SK-N-MC (cell line): ENCODE measurements at regions not wholly inside any gene's neighbourhood (a gene's known extent, or its start where the extent isn't known, plus 50 kb on each side); places are given as distances from the start of the nearest gene placed in this dataset.
"Not testable (repeated sequence)": the region's sequence is repeated elsewhere in the genome, so short reads cannot be mapped to it uniquely, and the experiment has no call there.

ENCODE experiments used
- DNase-seq: peaks from one replicate; pipeline ENCODE4 v3.0.0-alpha.2; 2011; ENCODE audit warnings: low read depth, low spot score
- H3K27ac ChIP-seq: fragments of 200-600 bp; sonication (generic); 2 replicates; pipeline ENCODE4 v1.5.1; 2016; ENCODE audit warnings: mixed run types
- H3K36me3 ChIP-seq: fragments of 200-600 bp; sonication (generic); 2 replicates; pipeline ENCODE4 v1.6.1; 2017; ENCODE audit warnings: antibody characterized with exemption, low read length, mixed read lengths; ENCODE audit not compliant: insufficient read depth
- H3K4me3 ChIP-seq: fragments of 200-600 bp; sonication (generic); 2 replicates; pipeline ENCODE4 v1.5.1; 2016
- H3K9ac ChIP-seq: fragments of 200-600 bp; sonication (generic); 2 replicates; pipeline ENCODE4 v1.8.0; 2017; ENCODE audit warnings: mixed run types, mixed read lengths; ENCODE audit not compliant: insufficient read length
- H3K9me3 ChIP-seq: fragments of 200-600 bp; sonication (generic); 2 replicates; pipeline ENCODE4 v1.6.1; 2017; ENCODE audit warnings: low read depth, mild to moderate bottlenecking, antibody characterized with exemption, low read length, moderate library complexity, mixed read lengths
- EZH2 ChIP-seq: fragments of 200-600 bp; sonication (generic); IDR thresholded peaks from one replicate; pipeline ENCODE4 v1.6.1; 2017; ENCODE audit warnings: antibody characterized with exemption
- FOXP2 ChIP-seq: optimal IDR thresholded peaks from 2 replicates; pipeline ENCODE3; 2011; ENCODE audit warnings: mild to moderate bottlenecking, moderate library complexity; ENCODE audit not compliant: insufficient read depth; ENCODE audit errors: extremely low read length, control extremely low read depth
- POLR2AphosphoS5 ChIP-seq: IDR thresholded peaks from 2 replicates; pipeline ENCODE4 v1.6.1; 2012; ENCODE audit warnings: mild to moderate bottlenecking, low read depth, low read length, borderline replicate concordance

DNA sequence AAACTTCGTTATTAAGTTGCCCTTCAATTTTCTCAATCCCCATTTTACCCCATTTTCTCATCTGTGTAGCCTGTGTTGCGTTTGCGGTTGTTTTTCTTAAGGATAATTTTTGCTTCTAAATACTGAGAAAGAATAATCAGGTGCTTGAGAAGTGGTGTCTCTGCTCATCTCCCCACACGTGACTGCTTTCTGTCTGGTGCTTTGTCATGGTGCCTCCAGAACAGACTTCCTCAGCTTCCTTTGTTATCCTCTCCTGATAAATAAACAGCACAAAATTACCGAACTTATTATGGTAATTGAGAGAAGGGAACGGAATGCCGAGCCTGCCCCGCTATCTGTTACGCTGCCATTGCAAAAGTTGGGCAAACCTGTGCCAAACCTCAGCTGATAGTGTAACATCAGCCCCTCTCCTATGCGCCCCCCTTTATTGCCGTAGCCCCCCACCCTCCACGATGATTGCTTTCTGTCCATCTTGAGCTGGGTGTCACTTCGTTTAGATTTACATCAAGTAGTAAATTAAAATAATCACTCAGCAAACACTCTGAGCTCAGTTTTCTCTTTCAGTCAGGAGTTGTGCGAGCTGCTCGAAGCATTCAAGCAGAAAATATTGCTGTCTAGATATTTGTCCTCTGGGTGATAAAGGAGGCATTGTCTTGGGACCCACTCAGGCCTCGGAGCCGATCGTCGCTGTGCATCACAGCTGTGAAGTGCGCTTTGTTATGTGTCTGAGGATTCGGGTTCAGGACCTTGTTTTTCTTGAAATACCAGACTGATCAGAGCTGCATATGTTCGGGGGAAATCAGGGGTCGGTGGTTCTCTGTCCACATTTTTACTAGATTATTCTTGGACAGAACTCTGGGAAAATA lies 1008.5 kb upstream of the FANCL start:
- no peak overlapping the region for H3K27ac ChIP-seq
- TF ChIP-seq EZH2: no peak
- TF ChIP-seq POLR2AphosphoS5: no peak
- no peak for TF ChIP-seq FOXP2
- H3K9ac ChIP-seq: no peak overlapping the region
- no peaks in the 10 kb centered on the region for H3K36me3 ChIP-seq
- DNase-seq: no peak
- no peak overlapping the region for H3K4me3 ChIP-seq
- H3K9me3 ChIP-seq: no peaks in the 10 kb centered on the region

DNA sequence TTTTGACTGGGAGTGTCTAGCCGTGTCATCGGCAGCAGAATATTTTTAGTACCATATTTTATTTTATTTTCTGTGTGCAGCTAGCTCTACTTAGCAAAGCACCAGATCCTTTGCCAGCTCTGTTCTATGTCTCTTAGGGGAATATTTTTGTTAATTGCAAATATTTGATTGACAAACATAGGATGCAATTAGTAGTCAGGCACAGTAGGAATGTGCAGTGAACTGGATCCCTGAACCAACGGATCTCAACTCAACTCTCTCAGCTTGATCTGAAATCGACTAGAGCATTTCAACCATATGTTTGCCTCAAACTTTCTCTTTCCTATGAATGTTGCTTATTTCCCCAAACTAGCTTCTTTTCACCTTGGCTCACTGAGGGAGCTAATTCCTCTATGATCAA lies 998.0 kb upstream of the FANCL start:
- no peak overlapping the region for H3K27ac ChIP-seq
- no peak for DNase-seq
- TF ChIP-seq FOXP2 (no peak), POLR2AphosphoS5 (no peak), EZH2 (no peak)
- no peaks in the 10 kb centered on the region for H3K9me3 ChIP-seq
- no peaks in the 10 kb centered on the region for H3K36me3 ChIP-seq
- no peak overlapping the region for H3K4me3 ChIP-seq
- no peak overlapping the region for H3K9ac ChIP-seq

DNA sequence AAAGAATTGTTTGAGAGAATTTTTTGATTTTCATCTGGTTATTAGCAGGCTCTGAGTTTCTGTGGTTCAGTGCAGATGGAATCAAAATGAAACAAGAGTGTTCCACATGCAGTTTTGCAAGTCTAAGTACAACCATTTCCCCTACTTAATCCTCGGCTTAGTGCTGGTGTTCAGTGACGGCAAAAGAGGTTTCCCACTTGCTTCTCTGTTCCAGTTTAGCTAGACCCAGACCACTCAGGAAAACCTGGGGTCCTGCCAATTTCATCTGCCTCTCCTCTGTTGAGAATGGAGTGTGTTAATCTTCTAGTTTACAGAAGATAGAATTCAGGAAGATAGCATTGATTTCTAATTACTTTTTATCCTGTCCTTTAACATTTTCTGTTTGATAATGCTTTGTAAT lies 996.2 kb upstream of the FANCL start:
- Histone ChIP-seq H3K9ac (no peak overlapping the region), H3K27ac (no peak overlapping the region), H3K9me3 (no peaks in the 10 kb centered on the region), H3K4me3 (no peak overlapping the region), H3K36me3 (no peaks in the 10 kb centered on the region)
- TF ChIP-seq POLR2AphosphoS5: no peak
- no peak for TF ChIP-seq EZH2
- TF ChIP-seq FOXP2: no peak
- no peak for DNase-seq

DNA sequence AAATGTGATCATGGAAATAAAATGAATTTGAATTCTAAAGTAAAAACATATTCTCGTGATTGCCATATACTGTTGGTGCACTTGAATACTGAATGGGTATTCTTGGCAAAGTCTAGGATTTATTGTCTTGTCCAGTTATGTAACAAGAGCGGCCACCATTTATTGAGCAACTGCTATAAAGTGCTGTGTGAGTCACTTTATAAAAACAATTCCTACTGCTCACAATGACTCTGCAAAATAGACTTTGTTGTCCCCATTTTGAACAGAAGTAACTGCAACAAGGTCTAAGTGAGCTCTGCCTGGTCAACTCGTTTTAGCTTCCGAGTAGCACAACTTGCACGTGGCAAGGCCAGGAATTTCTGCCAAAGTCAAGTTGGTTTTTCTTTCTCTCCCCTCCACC lies 995.6 kb upstream of the FANCL start:
- H3K4me3 ChIP-seq: no peak overlapping the region
- DNase-seq: no peak
- H3K9me3 ChIP-seq: no peaks in the 10 kb centered on the region
- H3K27ac ChIP-seq: no peak overlapping the region
- H3K36me3 ChIP-seq: no peaks in the 10 kb centered on the region
- TF ChIP-seq EZH2: no peak
- no peak for TF ChIP-seq POLR2AphosphoS5
- no peak for TF ChIP-seq FOXP2
- H3K9ac ChIP-seq: no peak overlapping the region

DNA sequence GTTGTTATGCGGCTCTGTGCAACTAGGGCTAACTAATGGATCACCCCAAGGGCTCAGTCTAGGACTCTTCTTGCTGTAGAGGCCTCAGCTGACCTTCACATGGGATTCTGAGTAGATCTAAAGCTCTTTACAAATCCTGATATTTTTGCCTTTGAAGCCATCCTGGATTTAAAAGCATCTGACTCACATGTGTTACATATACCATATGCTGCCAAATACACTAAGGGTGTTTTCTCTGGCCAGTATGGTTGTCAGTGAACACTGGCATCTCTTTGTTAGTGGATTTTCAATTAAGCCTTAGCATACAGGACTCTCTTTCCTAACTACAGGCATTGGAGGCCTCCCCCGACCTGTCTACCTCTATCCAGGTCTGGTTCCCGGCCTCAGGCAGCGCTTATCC lies 992.8 kb upstream of the FANCL start:
- no peak overlapping the region for H3K4me3 ChIP-seq
- H3K36me3 ChIP-seq: no peaks in the 10 kb centered on the region
- H3K27ac ChIP-seq: no peak overlapping the region
- no peak for DNase-seq
- no peak overlapping the region for H3K9ac ChIP-seq
- H3K9me3 ChIP-seq: no peaks in the 10 kb centered on the region
- TF ChIP-seq POLR2AphosphoS5 (no peak), EZH2 (no peak), FOXP2 (no peak)

DNA sequence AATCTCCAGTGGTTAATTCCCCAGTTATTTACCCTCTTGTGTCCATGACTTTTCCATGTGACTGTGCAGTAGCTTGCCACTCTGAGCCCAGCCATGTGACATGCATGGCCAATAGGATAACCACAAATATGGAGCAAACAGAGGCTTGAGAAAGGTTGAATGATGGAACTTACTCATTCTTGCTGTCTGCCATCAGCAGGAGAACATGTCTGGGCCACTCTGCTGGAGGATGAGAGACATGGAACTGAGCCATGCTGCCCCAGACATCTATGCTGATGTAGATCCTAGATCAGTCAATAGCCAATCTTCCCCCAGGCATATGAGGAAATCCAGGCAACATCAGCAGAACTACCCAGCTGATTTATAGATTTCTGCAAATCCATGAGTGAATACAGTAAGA lies 992.3 kb upstream of the FANCL start:
- Histone ChIP-seq H3K9me3 (no peaks in the 10 kb centered on the region), H3K36me3 (no peaks in the 10 kb centered on the region), H3K9ac (no peak overlapping the region), H3K27ac (no peak overlapping the region), H3K4me3 (no peak overlapping the region)
- TF ChIP-seq POLR2AphosphoS5 (no peak), EZH2 (no peak), FOXP2 (no peak)
- DNase-seq: no peak

DNA sequence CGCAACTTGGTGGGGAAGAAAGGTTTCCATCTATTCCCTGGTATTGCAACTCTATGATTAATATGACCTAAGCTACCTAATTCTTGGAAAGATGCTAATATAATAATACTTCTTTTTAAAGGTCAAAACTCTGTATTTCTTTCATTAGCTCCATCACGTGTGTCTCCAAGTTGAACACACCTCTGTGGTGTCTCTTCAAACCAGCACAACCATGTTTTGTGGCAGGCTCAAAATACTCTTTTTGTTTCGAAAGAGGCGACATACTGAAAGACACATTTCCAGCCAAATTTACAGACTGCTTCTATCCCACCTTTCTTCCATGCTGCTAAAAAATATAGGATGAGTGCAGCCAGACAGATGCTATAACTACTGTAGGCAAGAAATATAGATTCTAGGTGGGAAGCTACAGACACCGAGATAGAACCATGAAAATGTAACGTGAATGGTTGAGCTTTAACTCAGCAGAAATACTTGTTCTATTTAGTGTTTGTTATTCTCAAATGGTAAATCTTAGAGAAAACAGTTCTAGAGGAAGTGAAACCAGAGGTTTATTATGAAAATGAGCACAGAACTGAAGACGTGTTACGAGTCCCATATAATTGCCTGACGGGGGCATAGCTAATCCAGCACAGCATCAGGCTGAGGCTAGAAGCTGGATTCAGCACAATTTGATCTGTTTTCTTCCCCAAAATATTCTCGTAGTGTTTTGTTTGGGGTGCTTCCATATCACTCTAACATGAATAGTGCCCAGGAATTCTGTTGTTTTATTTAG lies 991.5 kb upstream of the FANCL start:
- H3K36me3 ChIP-seq: no peaks in the 10 kb centered on the region
- no peak overlapping the region for H3K27ac ChIP-seq
- no peak for TF ChIP-seq POLR2AphosphoS5
- TF ChIP-seq FOXP2: no peak
- no peak for TF ChIP-seq EZH2
- H3K4me3 ChIP-seq: no peak overlapping the region
- no peak for DNase-seq
- H3K9ac ChIP-seq: no peak overlapping the region
- H3K9me3 ChIP-seq: no peaks in the 10 kb centered on the region

DNA sequence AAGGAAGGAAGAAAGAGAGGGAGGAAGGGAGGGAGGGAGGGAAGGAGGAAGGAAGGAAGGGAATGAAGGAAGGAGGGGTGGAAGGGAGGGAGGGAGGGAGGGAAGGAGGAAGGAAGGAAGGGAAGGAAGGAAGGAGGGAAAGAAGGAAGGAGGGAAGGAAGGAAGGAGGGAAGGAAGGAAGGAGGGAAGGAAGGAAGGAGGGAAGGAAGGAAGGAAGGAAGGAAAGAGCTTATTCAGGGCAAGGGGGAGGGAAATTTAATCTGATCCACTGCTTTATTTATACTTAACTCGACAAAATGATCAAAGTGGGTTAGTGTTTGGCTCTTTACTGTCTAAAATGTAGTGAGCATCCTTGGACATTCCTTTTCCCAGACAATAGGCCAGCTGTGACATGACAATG lies 985.2 kb upstream of the FANCL start:
- H3K27ac ChIP-seq, H3K4me3 ChIP-seq, DNase-seq, H3K9ac ChIP-seq, H3K9me3 ChIP-seq, H3K36me3 ChIP-seq: not testable (repeated sequence)

DNA sequence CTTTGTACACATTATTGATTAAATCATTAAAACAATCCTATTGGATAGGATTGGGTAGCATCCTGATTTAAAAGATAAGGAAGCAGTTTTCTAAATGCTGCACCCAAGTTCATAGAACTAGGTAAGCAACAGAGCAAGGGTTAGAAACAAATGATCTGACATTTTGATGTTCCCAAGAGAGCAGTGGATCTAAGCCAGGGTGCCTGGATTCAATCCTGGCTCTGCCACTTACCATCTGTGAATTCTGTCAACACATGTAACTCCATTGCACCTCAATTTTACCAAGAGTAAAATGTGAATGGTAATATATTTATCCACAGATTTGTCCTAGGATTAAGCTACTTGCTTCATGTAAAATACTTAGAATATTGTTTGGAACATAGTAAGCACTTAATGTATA lies 982.6 kb upstream of the FANCL start:
- no peak overlapping the region for H3K27ac ChIP-seq
- DNase-seq: no peak
- TF ChIP-seq POLR2AphosphoS5: no peak
- TF ChIP-seq FOXP2: no peak
- TF ChIP-seq EZH2: no peak

More for the DNA sequence above, 982.6 kb upstream of the FANCL start:
- Histone ChIP-seq H3K9ac (no peak overlapping the region), H3K36me3 (no peaks in the 10 kb centered on the region), H3K9me3 (no peaks in the 10 kb centered on the region), H3K4me3 (no peak overlapping the region)
